ENCODE measurements at regions not wholly inside any gene's neighbourhood (a gene's known extent, or its start where the extent isn't known, plus 50 kb on each side); places are given as distances from the start of the nearest gene placed in this dataset.
A peak's percentile ranks its signal among the peaks of the same experiment; 100 is the strongest.

DNA sequence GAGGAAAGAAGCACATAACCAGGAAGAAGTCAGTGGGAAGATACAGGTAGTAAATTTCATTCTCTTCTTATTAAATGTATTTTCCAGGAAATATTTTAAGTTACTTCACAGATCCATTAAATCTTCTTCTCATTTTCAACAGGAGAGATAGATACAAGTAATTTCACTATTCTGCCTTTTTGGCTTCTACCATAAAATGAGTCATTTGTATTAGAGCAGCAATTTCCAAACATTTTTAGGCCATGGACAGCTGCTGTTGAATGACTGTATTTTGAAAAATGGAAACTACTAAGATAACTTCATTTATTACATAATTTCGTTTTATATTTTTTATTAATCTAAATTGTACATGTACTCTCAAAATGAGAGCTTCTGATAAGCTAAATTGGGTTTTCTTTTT is 809.6 kb upstream of the API5 start:
- no peak for DNase-seq
- intact Hi-C loops (cut with micrococcal nuclease): no loop called here
- ATAC-seq: no peak

DNA sequence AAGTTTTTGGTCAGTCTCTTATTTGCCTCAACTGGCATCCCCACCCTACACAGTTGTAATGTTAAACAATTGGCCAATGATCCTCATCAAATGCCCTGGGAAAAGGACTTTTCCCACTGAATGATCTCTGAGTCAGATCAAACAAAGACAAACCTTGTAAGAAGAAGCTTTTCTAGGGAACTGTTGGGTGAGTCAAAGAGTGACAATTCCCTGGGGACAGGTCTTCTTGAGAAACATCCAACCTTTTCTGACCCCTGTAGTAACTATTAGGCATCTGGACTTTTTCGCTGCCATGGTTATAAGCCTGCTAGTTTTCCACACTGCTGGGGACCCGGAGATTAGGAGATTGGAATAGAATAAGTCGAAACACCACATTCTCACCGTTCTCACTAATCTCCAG is 789.8 kb upstream of the API5 start:
- ATAC-seq (no peak), DNase-seq (no peak)
- intact Hi-C loops (cut with micrococcal nuclease): loop anchor here (10.0 kb wide), 1 partner anchor 1057 kb away; no protein-coding TSS in a partner anchor

DNA sequence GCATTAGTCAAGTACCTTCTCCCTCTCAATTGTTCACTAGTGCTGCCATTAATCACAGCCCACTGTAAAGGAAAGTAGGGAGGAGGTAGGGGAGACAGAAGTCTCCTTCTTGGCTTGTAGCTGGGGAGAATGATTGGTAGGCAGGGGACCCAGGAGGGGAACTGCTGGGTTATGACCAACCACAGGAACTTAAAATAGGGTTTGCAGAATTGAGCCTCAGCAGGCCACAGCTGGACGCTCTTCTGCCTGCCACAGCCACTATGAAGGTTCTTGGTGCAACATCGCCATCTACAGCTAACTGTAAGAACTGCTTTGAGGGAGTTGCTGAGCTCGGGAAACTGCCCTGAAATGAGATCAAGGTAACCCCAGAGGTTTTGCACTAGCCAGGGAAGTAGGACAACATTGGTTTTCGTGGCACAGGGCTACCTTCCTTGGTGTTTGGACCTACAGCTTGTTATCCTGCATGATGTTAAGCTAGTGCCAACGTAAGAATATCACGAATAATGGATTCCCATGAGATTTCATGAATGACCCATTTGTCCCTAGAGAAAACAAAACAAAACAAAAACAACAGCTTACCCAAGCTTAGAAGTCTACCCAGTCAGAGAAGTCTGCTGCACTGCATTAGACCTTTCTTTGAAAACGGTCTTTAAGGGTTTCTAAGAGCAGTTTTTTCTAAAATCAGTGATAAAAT is 787.1 kb upstream of the API5 start:
- DNase-seq (no peak), ATAC-seq (peak; percentile 58)
- intact Hi-C loops (cut with micrococcal nuclease): loop anchor here (10.0 kb wide), 1 partner anchor 1060 kb away; no protein-coding TSS in a partner anchor

DNA sequence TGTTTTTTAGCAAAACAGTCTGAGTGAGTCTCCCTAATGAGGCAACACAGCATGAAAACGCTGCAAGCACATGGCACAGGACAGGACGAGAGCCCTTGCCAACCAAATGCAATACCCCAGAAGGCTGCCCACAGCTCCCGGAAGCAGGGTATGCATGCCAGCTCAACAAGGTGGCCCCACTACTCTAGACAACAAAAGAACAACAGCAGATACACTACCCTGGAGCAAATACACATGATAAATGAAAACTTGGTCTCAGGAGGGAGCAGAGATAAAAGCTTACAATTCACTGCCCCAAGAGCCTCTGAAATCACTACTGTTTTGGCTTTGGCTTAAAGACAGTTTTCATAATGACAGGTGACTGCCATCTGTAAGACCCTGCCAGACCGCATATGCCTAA is 785.4 kb upstream of the API5 start:
- intact Hi-C loops (cut with micrococcal nuclease): loop anchor here (10.0 kb wide), 1 partner anchor 1062 kb away; no protein-coding TSS in a partner anchor
- ATAC-seq (no peak), DNase-seq (no peak)

- ATAC-seq (no peak), DNase-seq (no peak)
- intact Hi-C loops (cut with micrococcal nuclease): loop anchor here (10.0 kb wide), 1 partner anchor 1064 kb away; no protein-coding TSS in a partner anchor
These were observed 783.3 kb upstream of the API5 start for GRCh38 chr11:42528471-42528870.

GRCh38 chr11:42528911-42529310 is 782.9 kb upstream of the API5 start:
- DNase-seq (no peak), ATAC-seq (no peak)
- intact Hi-C loops (cut with micrococcal nuclease): loop anchor here (10.0 kb wide), 1 partner anchor 1064 kb away; no protein-coding TSS in a partner anchor

DNA sequence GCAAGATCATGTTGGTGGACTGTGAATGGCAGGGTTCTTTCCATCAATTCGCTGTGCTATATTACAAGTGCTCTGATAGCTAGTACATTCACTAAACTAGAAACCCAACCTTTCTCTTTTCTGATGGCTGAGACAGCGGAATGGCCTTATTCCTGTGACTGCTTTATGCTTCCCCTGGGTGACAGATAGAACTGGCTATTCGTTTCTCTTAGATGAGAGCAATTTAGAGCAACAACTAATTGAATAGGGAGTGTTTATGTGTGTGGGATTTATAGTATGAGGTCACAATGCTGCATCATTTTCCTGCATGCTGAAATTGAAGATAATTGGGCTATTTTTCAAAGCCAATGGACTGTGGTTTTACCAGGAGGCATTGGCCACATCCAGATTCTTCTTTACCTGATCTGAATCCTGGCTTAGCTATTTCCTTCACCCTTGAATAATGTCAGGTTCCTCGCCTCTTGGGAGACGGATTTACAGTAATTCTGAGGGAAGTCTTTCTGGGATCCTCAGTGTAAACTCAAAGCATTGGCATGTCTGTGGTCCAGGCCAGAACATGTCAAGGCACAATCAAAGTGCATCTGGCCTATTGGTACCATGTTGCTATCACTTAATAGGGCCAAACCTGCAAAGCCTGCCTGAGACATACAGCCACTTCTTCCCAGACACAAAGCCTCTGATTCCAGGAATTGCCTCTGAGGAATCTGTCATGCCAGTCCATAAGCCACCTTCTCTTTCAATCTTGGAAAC is 775.0 kb upstream of the API5 start:
- intact Hi-C loops (cut with micrococcal nuclease): no loop called here
- ATAC-seq (no peak), DNase-seq (no peak)

- intact Hi-C loops (cut with micrococcal nuclease): no loop called here
- DNase-seq: no peak
- no peak for ATAC-seq
These were observed 769.5 kb upstream of the API5 start for GRCh38 chr11:42542336-42542735.

- no peak for ATAC-seq
- DNase-seq: no peak
- intact Hi-C loops (cut with micrococcal nuclease): no loop called here
These were observed 767.9 kb upstream of the API5 start for GRCh38 chr11:42543844-42544419.

GRCh38 chr11:42544726-42545125 is 767.1 kb upstream of the API5 start:
- DNase-seq (no peak), ATAC-seq (no peak)
- intact Hi-C loops (cut with micrococcal nuclease): no loop called here

- ATAC-seq: no peak
- intact Hi-C loops (cut with micrococcal nuclease): no loop called here
- no peak for DNase-seq
These were observed 765.8 kb upstream of the API5 start for GRCh38 chr11:42545954-42546353.

DNA sequence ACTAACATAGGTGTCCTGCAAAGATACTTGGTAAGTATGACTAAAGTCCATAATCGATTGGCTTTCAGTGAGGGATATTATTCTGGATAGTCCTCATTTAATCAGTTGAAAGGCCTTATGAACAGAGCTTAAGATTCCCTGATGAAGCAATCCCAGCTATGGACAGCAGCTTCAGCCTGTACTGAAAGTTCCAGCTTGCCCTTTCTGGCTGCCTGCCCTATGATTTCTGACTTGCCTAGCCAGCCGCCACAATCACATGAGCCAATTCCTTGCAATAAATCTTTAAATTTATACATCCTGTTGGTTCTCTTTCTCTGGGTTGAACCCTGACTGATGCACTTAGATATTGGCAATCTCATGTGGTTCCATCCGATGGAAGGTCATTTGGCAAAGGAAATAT is 759.0 kb upstream of the API5 start:
- intact Hi-C loops (cut with micrococcal nuclease): no loop called here
- DNase-seq (peak; percentile 15), ATAC-seq (no peak)

DNA sequence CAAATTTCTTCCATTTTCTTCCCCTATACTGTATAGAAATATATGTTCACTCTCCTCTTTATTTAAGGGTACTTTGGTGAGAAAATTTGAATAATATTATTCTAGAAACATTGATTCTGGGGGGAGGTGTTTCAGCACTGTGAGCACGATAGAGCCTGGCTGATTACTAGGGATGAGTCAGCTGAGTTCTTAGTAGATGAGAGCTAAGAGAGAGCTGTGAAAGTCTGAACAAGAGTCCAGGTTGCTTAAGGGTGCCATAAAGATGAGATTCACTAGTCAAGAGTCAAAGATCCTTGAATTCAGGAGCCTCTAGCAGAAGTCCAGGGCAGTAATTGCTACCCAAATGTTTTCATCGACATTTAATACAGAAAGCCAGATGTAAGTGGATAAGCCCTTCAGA is 756.6 kb upstream of the API5 start:
- intact Hi-C loops (cut with micrococcal nuclease): no loop called here
- DNase-seq (no peak), ATAC-seq (no peak)

DNA sequence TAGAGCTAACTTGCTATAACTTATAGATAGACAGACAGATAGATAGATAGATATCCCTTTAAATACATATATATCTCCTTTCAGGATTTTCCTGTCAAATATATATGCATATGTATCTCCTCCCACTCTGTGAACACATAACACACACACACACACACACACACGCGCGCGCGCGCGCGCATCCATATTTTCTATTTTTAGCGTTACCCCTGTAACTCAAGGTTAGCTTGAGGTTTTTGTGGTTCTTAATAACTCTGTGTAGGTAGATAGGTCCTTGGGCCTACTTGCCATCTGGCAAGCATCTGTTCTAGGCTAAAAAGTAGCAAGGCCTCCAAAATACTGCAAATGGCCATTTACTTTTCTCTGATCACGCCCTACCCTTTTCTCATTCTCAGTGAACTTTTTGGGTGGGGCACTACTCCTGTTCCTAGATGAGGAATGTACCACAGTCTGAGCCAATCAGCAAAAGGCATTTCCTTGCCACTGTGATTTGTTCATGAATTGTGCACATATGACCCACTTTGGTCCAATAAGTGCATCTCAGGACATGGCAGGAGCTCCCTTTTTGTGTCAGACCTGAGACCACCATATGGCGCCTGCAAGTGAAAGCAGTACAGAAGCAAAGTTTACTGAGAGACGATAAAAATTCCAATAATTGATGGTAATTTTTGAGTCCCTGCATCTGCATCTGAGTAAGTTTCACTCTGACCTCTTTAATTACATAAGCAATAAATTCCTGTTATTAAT is 740.5 kb upstream of the API5 start:
- DNase-seq: no peak
- no peak for ATAC-seq
- intact Hi-C loops (cut with micrococcal nuclease): no loop called here

DNA sequence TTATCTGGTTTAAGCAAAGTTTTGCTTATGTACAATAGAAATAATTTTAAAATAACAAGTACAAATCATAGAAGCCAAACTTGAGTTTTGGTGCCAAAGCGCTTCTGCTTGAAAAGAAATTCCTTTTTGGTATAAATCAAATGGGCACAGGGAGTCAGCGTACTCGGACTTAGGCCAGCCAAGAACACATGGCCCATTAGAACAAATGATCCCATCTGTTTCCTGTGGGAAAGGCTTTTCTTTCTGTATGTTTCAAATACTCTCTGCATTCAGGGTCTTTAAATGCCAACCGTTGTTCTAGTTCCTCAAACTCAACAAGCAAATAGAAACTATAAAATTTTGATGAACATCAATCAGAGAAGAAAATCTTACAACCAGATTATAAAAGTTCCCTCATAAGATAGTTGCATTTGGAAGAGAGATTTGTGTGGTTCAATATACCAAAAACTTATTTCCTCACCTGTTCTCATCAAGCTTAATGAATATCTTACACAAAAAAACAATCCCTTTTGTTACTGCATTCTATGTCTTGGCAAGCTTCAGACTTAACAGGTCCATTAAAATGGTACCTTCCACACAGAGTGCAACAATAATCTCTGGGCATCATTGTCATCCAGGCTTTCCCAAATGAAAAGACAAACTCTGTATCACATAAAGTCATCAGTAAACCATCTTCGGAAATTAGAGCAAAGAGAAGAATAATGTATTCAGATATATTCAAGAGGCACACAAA is 739.8 kb upstream of the API5 start:
- no peak for DNase-seq
- no peak for ATAC-seq
- intact Hi-C loops (cut with micrococcal nuclease): no loop called here

DNA sequence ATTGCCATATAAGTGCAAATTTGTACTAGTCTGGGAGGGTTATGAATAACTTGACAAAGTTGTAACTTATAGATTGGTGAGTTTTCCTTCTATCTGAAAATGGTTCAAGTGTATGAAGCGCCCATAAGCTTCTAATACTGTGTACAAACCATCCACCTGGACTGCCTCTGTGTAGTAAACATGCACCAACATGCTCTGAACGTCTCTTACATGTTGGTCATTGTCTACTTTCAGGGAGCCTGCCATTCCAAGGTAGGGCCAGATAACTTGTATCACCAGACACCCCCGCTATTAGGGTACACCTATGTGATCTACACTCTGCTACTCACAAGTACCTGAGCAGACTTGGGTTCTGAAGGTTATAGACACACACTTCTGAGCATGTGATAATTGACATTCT is 735.5 kb upstream of the API5 start:
- no peak for ATAC-seq
- no peak for DNase-seq
- intact Hi-C loops (cut with micrococcal nuclease): no loop called here

DNA sequence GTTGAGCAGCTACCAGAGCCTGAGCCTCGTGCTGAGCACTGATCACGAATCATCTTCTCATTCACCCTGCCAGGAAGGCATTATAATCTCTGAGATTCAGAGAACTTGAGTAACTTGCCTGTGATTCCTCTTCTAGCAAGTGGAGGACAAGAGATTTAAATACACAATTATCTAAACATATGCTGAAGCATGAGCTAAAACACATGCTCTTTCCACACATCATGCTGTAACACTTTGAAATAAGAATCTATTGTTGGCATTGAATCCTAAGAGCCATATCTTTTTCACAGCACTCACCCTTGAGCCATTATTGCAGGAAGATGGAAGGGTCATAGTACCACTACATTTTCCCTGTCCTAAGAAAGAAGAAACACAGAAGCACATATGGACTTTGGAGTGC is 722.5 kb upstream of the API5 start:
- intact Hi-C loops (cut with micrococcal nuclease): no loop called here
- no peak for ATAC-seq
- no peak for DNase-seq

DNA sequence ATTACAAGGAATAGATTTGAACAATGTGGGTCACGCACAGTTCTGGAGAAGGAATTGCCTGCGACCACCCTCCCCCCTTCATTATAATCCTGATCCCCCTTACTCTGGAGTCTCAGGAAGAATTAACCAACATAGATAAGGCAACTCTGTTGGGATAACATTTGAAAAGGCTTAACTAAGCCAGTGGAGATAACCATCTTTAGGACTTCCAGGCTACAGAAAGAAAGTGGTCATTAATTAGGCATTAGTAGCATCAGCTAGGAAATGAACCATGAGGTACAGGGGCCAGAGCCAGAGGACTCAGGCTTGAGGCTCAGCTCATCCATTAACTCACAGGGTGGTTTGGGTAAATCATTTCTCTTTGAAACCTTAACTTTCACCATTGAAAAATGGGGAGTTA is 720.0 kb upstream of the API5 start:
- intact Hi-C loops (cut with micrococcal nuclease): no loop called here
- no peak for ATAC-seq
- no peak for DNase-seq

DNA sequence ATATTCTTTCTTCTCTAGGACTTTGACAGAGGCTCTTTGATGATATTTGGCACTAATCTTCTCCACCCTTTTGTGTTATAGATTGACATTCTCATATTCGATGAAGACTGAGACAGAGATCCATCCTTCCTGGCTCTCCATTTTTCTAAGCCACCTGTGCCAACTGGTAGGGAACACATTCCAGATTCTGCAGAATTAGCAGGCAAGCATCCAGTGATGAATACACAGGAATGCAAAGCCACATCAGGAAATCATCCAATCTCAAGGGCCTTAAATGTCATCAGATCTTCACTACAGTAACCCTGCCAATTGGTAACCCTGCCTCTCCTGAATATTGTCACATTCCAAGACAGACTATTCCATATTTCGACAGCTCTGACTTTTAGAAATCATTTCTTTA is 718.4 kb upstream of the API5 start:
- ATAC-seq (no peak), DNase-seq (no peak)
- intact Hi-C loops (cut with micrococcal nuclease): no loop called here

Measured in left ventricle myocardium superior (tissue), 1 donor.